D721Med (cell line): ENCODE measurements at regions not wholly inside any gene's neighbourhood (a gene's known extent, or its start where the extent isn't known, plus 50 kb on each side); places are given as distances from the start of the nearest gene placed in this dataset.
"Not testable (repeated sequence)": the region's sequence is repeated elsewhere in the genome, so short reads cannot be mapped to it uniquely, and the experiment has no call there.

Source experiments
- DNase-seq: peaks from one replicate; pipeline ENCODE4 v3.0.0; 2011; ENCODE audit warnings: low spot score; ENCODE audit not compliant: insufficient read length
- FAIRE-seq: peaks from 2 replicates; lab custom pipeline; 2011; peaks lifted over from hg19 to GRCh38; lab: Jason Lieb, UNC
- CTCF ChIP-seq: IDR thresholded peaks from 2 replicates; pipeline ENCODE4 v1.5.1; 2012; ENCODE audit warnings: mild to moderate bottlenecking, control low read depth; ENCODE audit not compliant: insufficient read depth; ENCODE audit errors: missing control alignments

DNA sequence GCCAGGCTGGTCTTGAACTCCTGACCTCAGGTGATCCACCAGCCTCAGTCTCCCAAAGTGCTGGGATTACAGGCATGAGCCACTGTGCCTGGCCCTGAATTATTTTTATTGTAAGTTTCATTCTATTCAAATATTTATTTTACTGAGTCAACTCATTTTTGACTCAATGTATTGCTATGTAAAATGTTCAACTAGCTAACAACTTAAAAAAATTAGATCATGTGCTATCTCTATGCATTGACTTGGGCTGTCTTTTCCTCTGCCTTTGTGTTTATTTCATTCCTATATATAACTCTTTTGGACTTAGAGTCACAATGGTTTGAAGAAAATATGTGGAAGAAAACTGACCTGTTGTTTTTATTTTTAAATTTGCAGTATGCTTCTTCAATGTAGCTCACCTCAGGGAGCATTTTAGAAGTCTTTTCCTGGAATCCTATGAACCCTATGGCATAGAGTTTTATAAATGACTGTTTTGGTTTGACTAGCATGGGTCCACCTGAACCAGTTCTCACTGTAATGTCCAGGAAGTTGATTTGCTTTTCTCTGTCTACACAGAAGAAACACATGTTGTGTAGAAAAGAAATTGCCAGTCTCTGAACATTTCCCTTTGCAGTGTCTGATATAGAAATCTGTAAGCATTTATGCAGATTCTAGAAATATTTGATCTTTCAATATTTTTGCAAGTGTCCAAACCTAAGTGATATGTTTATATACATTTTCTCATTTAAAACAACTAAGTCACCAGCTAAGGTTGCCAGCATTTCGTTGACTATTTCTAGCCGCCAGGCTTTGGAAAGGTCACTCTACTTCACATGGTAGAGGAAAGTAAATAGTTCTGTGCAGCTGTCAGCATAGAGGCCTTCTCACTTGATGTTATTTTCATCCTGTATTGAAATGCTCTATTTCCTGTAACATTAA is 138.8 kb downstream of the PCSK1 start:
- TF ChIP-seq CTCF = no peak
- DNase-seq = no peak
- no peak for FAIRE-seq

GRCh38 chr5:96292582-96293247 is 140.3 kb downstream of the PCSK1 start:
- no peak for TF ChIP-seq CTCF
- FAIRE-seq (no peak), DNase-seq (no peak)

DNA sequence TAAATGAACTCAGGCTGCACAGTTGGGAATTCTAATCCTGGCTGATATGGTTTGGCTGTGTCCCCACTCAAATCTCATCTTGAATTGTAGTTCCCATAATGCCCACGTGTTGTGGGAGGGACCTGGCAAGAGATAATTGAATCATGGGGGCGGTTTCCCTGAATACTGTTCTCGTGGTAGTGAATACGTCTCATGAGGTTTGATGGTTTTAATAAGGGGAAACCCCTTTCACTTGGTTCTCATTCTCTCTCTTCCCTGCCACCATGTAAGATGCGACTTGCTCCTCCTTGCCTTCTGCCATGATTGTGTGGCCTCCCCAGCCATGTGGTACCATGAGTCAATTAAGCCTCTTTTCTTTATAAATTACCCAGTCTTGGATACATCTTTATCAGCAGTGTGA is 143.8 kb downstream of the PCSK1 start:
- not testable (repeated sequence) for DNase-seq, FAIRE-seq

DNA sequence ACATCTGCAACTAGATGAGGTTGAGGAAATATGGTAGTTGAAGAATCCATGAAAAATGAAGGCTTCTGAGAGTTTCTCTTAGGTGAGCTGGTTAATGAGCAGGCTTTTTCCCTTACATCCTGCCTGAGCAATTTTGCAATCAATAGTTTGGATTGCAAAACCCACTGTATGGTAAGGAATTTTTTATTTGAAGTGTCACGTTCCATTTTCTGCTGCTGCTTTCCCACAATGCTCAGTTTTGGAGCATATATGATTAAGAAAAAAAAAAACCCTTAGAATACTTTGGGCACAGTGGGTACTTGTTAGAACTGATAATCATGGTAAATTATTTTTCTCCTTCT is 144.2 kb downstream of the PCSK1 start:
- DNase-seq (no peak), FAIRE-seq (no peak)
- TF ChIP-seq CTCF = no peak

GRCh38 chr5:96288166-96288844 is 144.7 kb downstream of the PCSK1 start:
- DNase-seq (no peak), FAIRE-seq (no peak)
- TF ChIP-seq CTCF = no peak

DNA sequence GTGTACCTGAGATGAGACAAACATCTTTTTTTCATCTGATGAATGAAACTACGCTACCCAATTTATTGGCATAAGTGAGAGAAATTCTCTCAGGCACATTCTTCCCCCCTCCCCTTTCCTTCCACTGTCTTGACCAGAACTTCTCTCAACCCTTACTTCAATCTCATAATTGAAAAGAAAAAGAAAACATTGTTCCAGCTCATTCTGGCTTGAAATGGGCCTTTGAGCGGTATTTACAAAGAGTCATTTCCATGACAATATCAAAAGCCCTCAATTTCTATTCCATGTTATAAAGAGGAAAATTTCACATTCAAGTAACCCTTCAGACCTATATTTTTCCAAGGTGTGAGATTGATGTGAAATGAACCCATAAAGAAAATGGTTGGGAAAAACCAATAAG is 145.9 kb downstream of the PCSK1 start:
- TF ChIP-seq CTCF = no peak
- no peak for FAIRE-seq
- no peak for DNase-seq

GRCh38 chr5:96285823-96286222 is 147.2 kb downstream of the PCSK1 start:
- DNase-seq = no peak
- FAIRE-seq = no peak
- no peak for TF ChIP-seq CTCF
